Uterus (tissue), 3 donors: ENCODE measurements at regions not wholly inside any gene's neighbourhood (a gene's known extent, or its start where the extent isn't known, plus 50 kb on each side); places are given as distances from the start of the nearest gene placed in this dataset.

Source experiments
- DNase-seq, 2 donors: peaks; one replicate each; pipeline ENCODE4 v3.0.0-alpha.2; 2019 to 2020
- H3K27ac ChIP-seq, 2 donors: fragments of 200-600 bp; sonication (generic); 1 replicate in 1 of 2; 2 replicates in 1 of 2; pipeline ENCODE4 v1.5.1; 2016 to 2018
- H3K27me3 ChIP-seq, 2 donors: fragments of 200-600 bp; sonication (generic); one replicate each; pipeline ENCODE4 v1.5.1; 2018 to 2019; ENCODE audit warnings: control low read depth in 1 of 2
- H3K36me3 ChIP-seq, 2 donors: fragments of 200-600 bp; sonication (generic); one replicate each; pipeline ENCODE4 v1.5.1; 2019; ENCODE audit warnings: control low read depth in 1 of 2
- H3K4me1 ChIP-seq, 2 donors: fragments of 200-600 bp; sonication (generic); one replicate each; pipeline ENCODE4 v1.5.1; 2018 to 2019; ENCODE audit warnings: control low read depth in 1 of 2
- H3K4me3 ChIP-seq, 2 donors: fragments of 200-600 bp; sonication (generic); 1 replicate in 1 of 2; 2 replicates in 1 of 2; pipeline ENCODE4 v1.5.1; 2018 to 2019; ENCODE audit warnings: mild to moderate bottlenecking in 1 of 2
- H3K9me3 ChIP-seq, 2 donors: fragments of 200-600 bp; sonication (generic); one replicate each; pipeline ENCODE4 v1.5.1; 2019; ENCODE audit warnings: control low read depth in 1 of 2
- CTCF ChIP-seq, 4 experiments: fragments of 200-600 bp in 2 of 4; fragments of 450-650 bp in 2 of 4; sonication (generic) in 2 of 4; IDR thresholded peaks; one replicate each; pipeline ENCODE4 v1.5.1; 2016 to 2019; ENCODE audit warnings: antibody characterized with exemption in 4 of 4, mild to moderate bottlenecking in 2 of 4, moderate library complexity in 1 of 4
- POLR2A ChIP-seq, 2 donors: fragments of 450-650 bp; IDR thresholded peaks; one replicate each; pipeline ENCODE4 v1.6.1; 2016; ENCODE audit warnings: antibody characterized with exemption in 2 of 2, mild to moderate bottlenecking in 1 of 2, moderate library complexity in 1 of 2
- intact Hi-C: fragments of 100-400 bp; cut with DNase I; formaldehyde crosslinking; loops from one replicate; pipeline ENCODE4 v1.15.1; 2023; ENCODE audit warnings: low total_unique reads
- donor health status: DM: yes; HTN: yes; CAD: no.

- intact Hi-C loops, result no loop called here
- no peaks in the 10 kb centered on the region for H3K4me1 ChIP-seq
- no peaks in the 10 kb centered on the region for H3K27me3 ChIP-seq
- H3K27ac ChIP-seq, result no peak overlapping the region
- DNase-seq, result no peak
- TF ChIP-seq POLR2A (IDR thresholded peaks at IDR 0.05), result no peak
- TF ChIP-seq CTCF (IDR thresholded peaks at IDR 0.05), result no peak
- no peaks in the 10 kb centered on the region for H3K9me3 ChIP-seq
- H3K4me3 ChIP-seq, result no peak overlapping the region
- H3K36me3 ChIP-seq, result no peaks in the 10 kb centered on the region
Observed at GRCh38 chr19:31602548-31602947, 253.3 kb upstream of the TSHZ3 start.

GRCh38 chr19:31604493-31605040, 255.3 kb upstream of the TSHZ3 start:
- H3K27ac ChIP-seq, result no peak overlapping the region
- H3K36me3 ChIP-seq, result no peaks in the 10 kb centered on the region
- H3K9me3 ChIP-seq, result no peaks in the 10 kb centered on the region
- intact Hi-C loops, result no loop called here
- H3K4me3 ChIP-seq, result no peak overlapping the region
- H3K27me3 ChIP-seq, result no peaks in the 10 kb centered on the region
- no peak for DNase-seq
- TF ChIP-seq CTCF (IDR thresholded peaks at IDR 0.05) (no peak), POLR2A (IDR thresholded peaks at IDR 0.05) (no peak)
- no peaks in the 10 kb centered on the region for H3K4me1 ChIP-seq

- TF ChIP-seq CTCF (IDR thresholded peaks at IDR 0.05) (no peak), POLR2A (IDR thresholded peaks at IDR 0.05) (no peak)
- Histone ChIP-seq H3K27ac (no peak overlapping the region), H3K4me1 (no peaks in the 10 kb centered on the region), H3K36me3 (no peaks in the 10 kb centered on the region), H3K9me3 (no peaks in the 10 kb centered on the region), H3K4me3 (no peak overlapping the region), H3K27me3 (no peaks in the 10 kb centered on the region)
- DNase-seq, result no peak
- intact Hi-C loops, result no loop called here
Observed at GRCh38 chr19:31610018-31610417, 260.8 kb upstream of the TSHZ3 start.

- intact Hi-C loops, result no loop called here
- DNase-seq, result no peak
- no peaks in the 10 kb centered on the region for H3K9me3 ChIP-seq
- H3K36me3 ChIP-seq, result no peaks in the 10 kb centered on the region
- H3K4me1 ChIP-seq, result no peaks in the 10 kb centered on the region
- H3K27me3 ChIP-seq, result no peaks in the 10 kb centered on the region
- H3K4me3 ChIP-seq, result no peak overlapping the region
- no peak overlapping the region for H3K27ac ChIP-seq
- TF ChIP-seq POLR2A (IDR thresholded peaks at IDR 0.05) (no peak), CTCF (IDR thresholded peaks at IDR 0.05) (no peak)
Observed at GRCh38 chr19:31611046-31611877, 262.0 kb upstream of the TSHZ3 start.

- no peak overlapping the region for H3K4me3 ChIP-seq
- intact Hi-C loops, result no loop called here
Observed at GRCh38 chr19:31612873-31613272, 263.6 kb upstream of the TSHZ3 start.

More at GRCh38 chr19:31612873-31613272, 263.6 kb upstream of the TSHZ3 start:
- DNase-seq, result no peak
- TF ChIP-seq CTCF (IDR thresholded peaks at IDR 0.05) (no peak), POLR2A (IDR thresholded peaks at IDR 0.05) (no peak)
- H3K4me1 ChIP-seq, result no peaks in the 10 kb centered on the region
- H3K36me3 ChIP-seq, result no peaks in the 10 kb centered on the region
- no peaks in the 10 kb centered on the region for H3K9me3 ChIP-seq
- H3K27ac ChIP-seq, result no peak overlapping the region
- H3K27me3 ChIP-seq, result no peaks in the 10 kb centered on the region
